Right atrium auricular region (tissue), 2 donors: ENCODE measurements at regions not wholly inside any gene's neighbourhood (a gene's known extent, or its start where the extent isn't known, plus 50 kb on each side); places are given as distances from the start of the nearest gene placed in this dataset.
"Not testable (repeated sequence)": the region's sequence is repeated elsewhere in the genome, so short reads cannot be mapped to it uniquely, and the experiment has no call there.

Source experiments
- DNase-seq: peaks from one replicate; pipeline ENCODE4 v3.0.0-alpha.2; 2019; ENCODE audit warnings: low spot score
- H3K27ac ChIP-seq, 2 donors: fragments of 200-600 bp; sonication (generic); 1 replicate in 1 of 2; 2 replicates in 1 of 2; pipeline ENCODE4 v1.5.1; 2016 to 2019
- H3K27me3 ChIP-seq, 2 donors: fragments of 200-600 bp; sonication (generic); one replicate each; pipeline versions ENCODE4 v1.5.1 to v1.6.0; 2017 to 2019
- H3K36me3 ChIP-seq: fragments of 200-600 bp; sonication (generic); one replicate; pipeline ENCODE4 v1.5.1; 2016
- H3K4me1 ChIP-seq, 2 donors: fragments of 200-600 bp; sonication (generic); one replicate each; pipeline versions ENCODE4 v1.5.1 to v1.6.0; 2017 to 2019
- H3K4me3 ChIP-seq, 2 donors: fragments of 200-600 bp; sonication (generic); 1 replicate in 1 of 2; 2 replicates in 1 of 2; pipeline ENCODE4 v1.5.1; 2017 to 2019; ENCODE audit warnings: mild to moderate bottlenecking in 1 of 2, moderate library complexity in 1 of 2
- H3K9me3 ChIP-seq, 2 donors: fragments of 200-600 bp; sonication (generic); one replicate each; pipeline ENCODE4 v1.5.1; 2019
- TF ChIP-seq, protein P1 (sequence below), 2 donors: fragments of 200-600 bp; sonication (generic); IDR thresholded peaks; one replicate each; pipeline ENCODE4 v1.5.1; 2019; ENCODE audit warnings: antibody characterized with exemption in 2 of 2

DNA sequence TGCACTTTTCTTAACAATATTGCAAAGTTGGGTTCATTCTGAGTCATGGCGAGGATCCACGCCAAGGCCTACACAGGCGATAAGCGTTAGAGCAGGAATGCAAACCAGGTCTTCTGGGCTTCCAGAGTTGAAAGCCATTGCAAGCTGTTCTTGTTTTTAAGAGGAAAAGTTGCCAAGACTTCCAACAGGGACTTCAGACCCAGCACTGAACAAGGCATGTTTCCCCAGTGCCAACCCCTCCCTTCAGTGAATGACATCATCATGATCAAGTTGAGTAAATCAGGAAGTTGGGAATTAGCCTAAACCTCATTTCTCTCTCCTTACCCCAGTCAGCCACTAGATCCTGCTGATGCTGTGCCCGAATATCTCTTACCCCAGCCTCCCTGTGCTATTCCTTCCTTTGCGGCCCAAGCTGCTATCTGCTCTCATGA, 355.1 kb downstream of the HS3ST1 start:
- H3K4me1 ChIP-seq = peaks cover 0 to 23% of the 10 kb centered on the region in 2 donors
- H3K36me3 ChIP-seq = no peaks in the 10 kb centered on the region
- no peaks in the 10 kb centered on the region for H3K9me3 ChIP-seq

DNA sequence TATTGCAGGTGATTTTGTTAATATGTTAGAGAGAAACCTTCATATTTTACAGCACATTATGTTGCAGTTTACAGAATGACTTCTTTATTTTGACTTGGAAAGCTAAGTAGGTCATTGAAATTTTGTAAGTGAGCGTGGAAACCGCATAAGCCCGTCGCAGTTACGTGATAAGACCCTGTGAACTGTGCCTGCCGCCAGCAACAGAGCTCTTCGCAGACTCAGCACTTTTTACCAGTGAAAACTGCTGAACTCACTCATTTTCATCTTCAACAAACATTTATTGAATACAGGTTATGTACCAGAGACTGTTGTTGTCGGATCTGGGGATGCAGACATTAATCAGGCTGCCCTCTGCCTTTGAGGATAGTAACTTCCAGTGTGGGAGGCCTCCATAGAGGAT, 355.7 kb downstream of the HS3ST1 start:
- TF ChIP-seq, protein P1, sequence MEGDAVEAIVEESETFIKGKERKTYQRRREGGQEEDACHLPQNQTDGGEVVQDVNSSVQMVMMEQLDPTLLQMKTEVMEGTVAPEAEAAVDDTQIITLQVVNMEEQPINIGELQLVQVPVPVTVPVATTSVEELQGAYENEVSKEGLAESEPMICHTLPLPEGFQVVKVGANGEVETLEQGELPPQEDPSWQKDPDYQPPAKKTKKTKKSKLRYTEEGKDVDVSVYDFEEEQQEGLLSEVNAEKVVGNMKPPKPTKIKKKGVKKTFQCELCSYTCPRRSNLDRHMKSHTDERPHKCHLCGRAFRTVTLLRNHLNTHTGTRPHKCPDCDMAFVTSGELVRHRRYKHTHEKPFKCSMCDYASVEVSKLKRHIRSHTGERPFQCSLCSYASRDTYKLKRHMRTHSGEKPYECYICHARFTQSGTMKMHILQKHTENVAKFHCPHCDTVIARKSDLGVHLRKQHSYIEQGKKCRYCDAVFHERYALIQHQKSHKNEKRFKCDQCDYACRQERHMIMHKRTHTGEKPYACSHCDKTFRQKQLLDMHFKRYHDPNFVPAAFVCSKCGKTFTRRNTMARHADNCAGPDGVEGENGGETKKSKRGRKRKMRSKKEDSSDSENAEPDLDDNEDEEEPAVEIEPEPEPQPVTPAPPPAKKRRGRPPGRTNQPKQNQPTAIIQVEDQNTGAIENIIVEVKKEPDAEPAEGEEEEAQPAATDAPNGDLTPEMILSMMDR (IDR thresholded peaks at IDR 0.05) = no peak
- Histone ChIP-seq H3K27ac (peak overlapping the region in 1 of 2 donors; percentile 42), H3K9me3 (no peaks in the 10 kb centered on the region), H3K4me1 (peaks cover 0 to 23% of the 10 kb centered on the region in 2 donors), H3K27me3 (no peaks in the 10 kb centered on the region), H3K36me3 (no peaks in the 10 kb centered on the region), H3K4me3 (no peak overlapping the region)
- no peak for DNase-seq

More for the DNA sequence above, 355.1 kb downstream of the HS3ST1 start:
- H3K4me3 ChIP-seq = no peak overlapping the region
- peak overlapping the region in 1 of 2 donors; percentile 53 for H3K27ac ChIP-seq
- DNase-seq = peak; percentile 87
- no peaks in the 10 kb centered on the region for H3K27me3 ChIP-seq
- TF ChIP-seq, protein P1 (IDR thresholded peaks at IDR 0.05) = no peak

DNA sequence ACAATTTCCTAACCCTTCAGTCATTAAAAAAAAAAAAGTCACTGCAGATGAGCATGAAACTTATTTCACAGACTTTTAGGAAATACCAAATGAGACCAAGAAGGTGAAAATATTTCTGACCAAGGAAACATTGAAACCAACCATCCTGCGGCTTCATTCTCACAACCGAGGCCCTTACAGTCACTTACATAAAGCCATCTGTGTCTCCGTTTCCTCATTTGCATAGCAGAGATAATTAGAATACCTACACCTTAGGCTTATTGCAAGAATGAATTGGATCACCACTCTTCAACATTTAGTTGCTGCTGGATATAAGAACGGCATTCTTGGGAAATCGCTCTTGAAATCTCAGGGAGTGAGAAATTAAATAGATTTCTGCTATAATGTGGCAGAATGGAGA, 356.2 kb downstream of the HS3ST1 start:
- no peaks in the 10 kb centered on the region for H3K9me3 ChIP-seq
- DNase-seq = no peak
- H3K4me3 ChIP-seq = no peak overlapping the region
- H3K36me3 ChIP-seq = no peaks in the 10 kb centered on the region
- H3K27ac ChIP-seq = no peak overlapping the region
- H3K27me3 ChIP-seq = no peaks in the 10 kb centered on the region
- peaks cover 0 to 23% of the 10 kb centered on the region in 2 donors for H3K4me1 ChIP-seq
- TF ChIP-seq, protein P1 (IDR thresholded peaks at IDR 0.05) = no peak

DNA sequence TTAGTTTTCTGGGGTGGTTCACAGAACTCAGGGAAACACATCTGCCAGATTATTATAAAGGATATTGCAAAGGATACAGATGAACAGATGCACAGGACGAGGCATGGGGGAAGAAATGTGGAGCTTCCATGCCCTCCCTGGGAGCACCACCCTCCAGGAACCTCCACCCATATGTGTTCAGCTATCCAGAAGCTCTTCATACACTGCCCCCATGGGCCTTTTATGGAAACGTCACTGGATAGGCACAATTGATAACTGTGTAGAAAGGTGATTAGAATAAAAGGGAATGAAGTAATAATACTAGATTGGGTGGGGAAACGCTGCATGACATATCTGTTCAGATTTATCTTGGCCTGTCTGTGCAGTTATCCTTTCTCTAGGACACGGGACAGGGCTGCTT, 357.9 kb downstream of the HS3ST1 start:
- no peaks in the 10 kb centered on the region for H3K36me3 ChIP-seq
- TF ChIP-seq, protein P1 (IDR thresholded peaks at IDR 0.05) = no peak

DNA sequence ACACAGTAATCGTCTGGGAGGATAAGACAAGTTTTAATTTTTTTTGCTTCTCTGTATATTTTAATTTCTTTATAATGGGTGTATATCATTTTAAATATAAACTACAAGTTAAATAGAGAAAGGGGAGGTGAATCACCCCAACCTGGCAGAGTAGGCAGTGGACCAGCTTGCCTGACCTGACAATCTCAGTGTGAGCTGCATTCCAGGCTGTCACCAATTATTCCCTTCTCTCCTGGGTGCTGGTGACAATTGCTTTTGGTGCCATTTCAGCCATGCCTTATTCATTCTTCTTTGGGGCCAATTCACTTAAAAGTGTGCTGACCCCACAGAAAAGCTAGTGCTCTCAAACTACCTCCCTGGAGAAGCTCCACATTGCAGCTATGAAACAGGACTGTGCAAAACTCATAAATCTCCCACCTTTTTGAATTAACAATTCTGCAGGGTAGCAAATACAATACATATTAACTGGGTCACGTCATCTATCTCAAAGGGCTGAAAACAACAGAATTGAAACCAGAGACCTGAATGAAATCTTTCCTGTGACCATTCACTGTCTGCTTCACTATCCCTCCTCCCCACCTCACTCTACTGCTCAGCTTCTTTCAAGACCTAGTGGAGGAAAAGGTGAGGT, 359.0 kb downstream of the HS3ST1 start:
- H3K36me3 ChIP-seq = no peaks in the 10 kb centered on the region
- H3K4me1 ChIP-seq = peaks cover 0 to 23% of the 10 kb centered on the region in 2 donors
- H3K27ac ChIP-seq = no peak overlapping the region
- no peak overlapping the region for H3K4me3 ChIP-seq
- no peaks in the 10 kb centered on the region for H3K27me3 ChIP-seq
- DNase-seq = no peak
- no peaks in the 10 kb centered on the region for H3K9me3 ChIP-seq
- TF ChIP-seq, protein P1 (IDR thresholded peaks at IDR 0.05) = no peak

More for the DNA sequence above, 357.9 kb downstream of the HS3ST1 start:
- Histone ChIP-seq H3K4me3 (no peak overlapping the region), H3K27me3 (no peaks in the 10 kb centered on the region), H3K4me1 (peaks cover 0 to 23% of the 10 kb centered on the region in 2 donors), H3K27ac (no peak overlapping the region), H3K9me3 (no peaks in the 10 kb centered on the region)
- DNase-seq = no peak

DNA sequence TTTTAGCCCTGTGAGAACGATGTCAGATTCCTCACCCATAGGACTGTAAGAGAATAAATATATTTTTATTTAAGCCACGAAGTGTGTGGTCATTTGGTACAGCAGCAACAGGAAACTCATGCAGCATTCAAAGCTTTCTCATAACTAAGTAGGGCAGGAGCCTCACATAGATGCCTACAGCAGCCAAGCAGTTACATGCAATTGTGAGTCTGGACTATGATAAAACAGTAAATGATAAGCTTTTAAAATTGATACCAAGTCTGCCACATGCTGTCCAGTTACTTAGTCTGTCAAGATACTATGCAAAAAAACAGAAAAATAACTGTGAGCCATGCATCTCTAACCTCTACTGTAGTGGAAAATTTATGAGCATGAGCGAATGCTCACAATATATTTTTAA, 359.6 kb downstream of the HS3ST1 start:
- Histone ChIP-seq H3K9me3 (no peaks in the 10 kb centered on the region), H3K27me3 (no peaks in the 10 kb centered on the region), H3K4me1 (peaks cover 0 to 23% of the 10 kb centered on the region in 2 donors), H3K4me3 (no peak overlapping the region), H3K27ac (no peak overlapping the region), H3K36me3 (no peaks in the 10 kb centered on the region)
- TF ChIP-seq, protein P1 (IDR thresholded peaks at IDR 0.05) = no peak
- no peak for DNase-seq

DNA sequence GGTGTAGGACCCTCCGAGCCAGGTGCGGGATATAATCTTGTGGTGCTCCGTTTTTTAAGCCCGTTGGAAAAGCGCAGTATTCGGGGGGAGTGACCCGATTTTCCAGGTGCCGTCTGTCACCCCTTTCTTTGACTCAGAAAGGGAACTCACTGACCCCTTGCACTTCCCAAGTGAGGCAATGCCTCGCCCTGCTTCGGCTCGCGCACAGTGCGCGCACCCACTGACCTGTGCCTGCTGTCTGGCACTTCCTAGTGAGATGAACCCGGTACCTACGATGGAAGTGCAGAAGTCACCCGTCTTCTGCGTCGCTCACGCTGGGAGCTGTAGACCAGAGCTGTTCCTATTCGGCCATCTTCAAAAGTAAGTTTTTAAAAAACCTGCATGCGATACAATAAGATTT, 362.1 kb downstream of the HS3ST1 start:
- peaks cover 0 to 23% of the 10 kb centered on the region in 2 donors for H3K4me1 ChIP-seq
- not testable (repeated sequence) for H3K27me3 ChIP-seq, H3K36me3 ChIP-seq, DNase-seq, H3K4me3 ChIP-seq, H3K27ac ChIP-seq, H3K9me3 ChIP-seq

DNA sequence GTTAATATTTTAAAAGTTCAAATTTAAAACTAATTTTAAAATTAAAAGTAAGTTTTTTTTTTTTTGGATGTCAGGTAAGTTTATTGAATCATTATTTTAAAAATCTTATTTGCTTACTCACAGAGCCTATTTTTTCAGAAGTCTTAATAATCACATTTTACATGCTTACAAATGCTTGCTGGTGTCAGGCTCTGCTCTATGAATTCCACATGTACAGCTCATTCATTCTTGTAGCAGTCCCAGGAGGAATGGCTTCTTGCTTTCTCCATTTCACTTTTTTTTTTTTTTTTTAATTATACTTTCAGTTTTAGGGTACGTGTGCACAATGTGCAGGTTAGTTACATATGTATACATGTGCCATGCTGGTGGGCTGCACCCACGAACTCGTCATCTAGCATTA, 368.1 kb downstream of the HS3ST1 start:
- not testable (repeated sequence) for H3K27me3 ChIP-seq, H3K9me3 ChIP-seq, H3K4me3 ChIP-seq, DNase-seq, H3K4me1 ChIP-seq, H3K27ac ChIP-seq, H3K36me3 ChIP-seq

DNA sequence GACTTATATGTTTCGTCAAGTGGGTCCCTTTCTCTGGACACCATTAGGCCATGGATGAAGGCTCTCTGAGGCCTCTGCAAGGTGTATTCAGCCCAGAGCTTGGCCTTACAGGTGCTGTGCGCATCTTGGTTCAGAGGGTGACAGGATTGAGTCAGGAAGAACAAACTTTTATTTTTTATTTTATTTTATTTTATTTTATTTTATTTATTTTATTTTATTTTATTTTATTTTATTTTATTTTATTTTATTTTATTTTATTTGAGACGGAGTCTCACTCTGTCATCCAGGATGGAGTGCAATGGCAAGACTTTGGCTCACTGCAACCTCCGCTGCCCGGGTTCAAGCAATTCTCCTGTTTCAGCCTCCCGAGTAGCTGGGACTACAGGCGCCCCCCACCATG, 370.4 kb upstream of the CLNK start:
- H3K4me3 ChIP-seq, H3K27ac ChIP-seq, DNase-seq, H3K27me3 ChIP-seq, H3K4me1 ChIP-seq, H3K36me3 ChIP-seq, H3K9me3 ChIP-seq: not testable (repeated sequence)
